ENCODE measurements at regions not wholly inside any gene's neighbourhood (a gene's known extent, or its start where the extent isn't known, plus 50 kb on each side); places are given as distances from the start of the nearest gene placed in this dataset.

DNA sequence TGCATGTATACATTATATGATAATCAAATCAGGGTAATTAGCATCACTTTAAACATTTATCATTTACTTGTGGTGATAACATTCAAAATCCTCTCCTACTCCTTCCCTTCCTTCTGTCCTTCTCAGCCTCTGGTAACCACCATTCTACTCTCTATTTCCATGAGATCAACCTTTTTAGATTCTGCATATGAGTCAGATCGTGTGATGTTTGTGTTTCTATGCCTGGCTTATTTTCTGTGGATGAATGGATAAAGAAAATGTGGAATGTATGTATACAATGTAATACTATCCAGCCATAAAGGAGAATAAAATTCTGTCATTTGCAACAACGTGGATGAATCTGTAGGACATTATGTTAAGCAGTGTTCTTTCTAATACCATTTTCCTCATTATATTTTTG lies 123.9 kb downstream of the NAA11 start:
- H4K20me1 ChIP-seq (replicated peaks; ENCODE audit: control insufficient read depth, insufficient read depth, low read length) = no peaks in the 10 kb centered on the region
- WGBS (ENCODE audit: insufficient coverage, low coverage, missing lambda C conversion rate) = 56% methylated on average over 2 of the region's 2 CpGs
- H3K4me3 ChIP-seq = no peak overlapping the region
- H3K27me3 ChIP-seq (ENCODE audit: control insufficient read depth in 2 of 2, insufficient read depth in 2 of 2, low read length in 2 of 2) = no peaks in the 10 kb centered on the region
- TF ChIP-seq HDAC6 (IDR thresholded peaks at IDR 0.05; ENCODE audit: low read depth, low read length) = no peak
- TF ChIP-seq ZNF764 (CRISPR knock-in tag; IDR thresholded peaks at IDR 0.05; ENCODE audit: low read depth) = no peak
- H3K4me2 ChIP-seq (ENCODE audit: insufficient read depth, low read length) = no peak overlapping the region
- H2AFZ ChIP-seq (ENCODE audit: low read depth, low read length) = 0 out of 2 replicates have a peak overlapping the region, but pooled peaks have one; percentile 52
- ChIA-PET CTCF (ENCODE audit: low intra/inter-chr PET ratio) (no interaction called here), POLR2A (interaction anchor here (1.4 kb wide), 1 partner anchor 8 kb away, joined by 4 read pairs; no protein-coding TSS in a partner anchor)
- 0 out of 3 replicates have a peak, but pooled peaks cover 3% of the 10 kb centered on the region for H3K36me3 ChIP-seq (ENCODE audit: control insufficient read depth, insufficient read depth, low read length)
- no peak overlapping the region for H3K9ac ChIP-seq (ENCODE audit: insufficient read depth in 1 of 2, low read depth in 2 of 2, low read length in 2 of 2)
- H3K9me1 ChIP-seq (ENCODE audit: control insufficient read depth, insufficient read depth, low read length) = no peaks in the 10 kb centered on the region
- no peaks in the 10 kb centered on the region for H3K9me3 ChIP-seq (replicated peaks; ENCODE audit: control insufficient read depth, insufficient read depth, low read depth, low read length)
- BruUV-seq (replicated peaks) = no TSS peak
- FAIRE-seq = no peak
- ATAC-seq = no peak
- no peak for DNase-seq (ENCODE audit: extremely low read depth in 1 of 4, low spot score in 3 of 4)
- intact Hi-C loops (cut with micrococcal nuclease) = no loop called here
- in situ Hi-C loops (cut with MboI) = no loop called here
- H3K27ac ChIP-seq (ENCODE audit: extremely low read depth, low read depth, low read length) = no peak overlapping the region
- H3K79me2 ChIP-seq (ENCODE audit: control insufficient read depth, insufficient read depth, low read length) = no peaks in the 10 kb centered on the region
- peaks cover 0 to 28% of the 10 kb centered on the region in 2 experiments; a peak in 3 of 5 replicates for H3K4me1 ChIP-seq (replicated peaks in 1 of 2; ENCODE audit: control insufficient read depth in 2 of 2, insufficient read depth in 2 of 2, low read length in 2 of 2)

DNA sequence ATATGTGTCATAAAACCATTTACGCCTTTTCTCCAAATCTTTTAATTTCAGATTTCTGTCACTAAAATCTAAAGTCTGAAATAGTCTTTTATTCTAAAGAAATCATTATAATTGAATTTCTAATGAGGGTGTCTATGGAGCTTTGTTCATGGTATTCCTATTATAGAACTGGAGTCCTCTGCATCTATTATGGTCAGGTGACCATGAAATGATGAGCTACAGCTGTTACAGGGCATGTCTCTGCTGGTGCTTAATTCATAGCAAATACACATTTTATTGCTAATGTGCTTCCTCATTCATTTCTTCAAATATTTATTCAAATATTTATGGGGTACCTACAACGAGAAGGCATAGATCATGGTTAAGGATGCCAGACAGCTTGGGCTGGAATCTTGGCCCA lies 126.1 kb downstream of the NAA11 start:
- peak; percentile 20; the same call in 1 of the 2 replicates for TF ChIP-seq GTF2E2 (tag; IDR thresholded peaks at IDR 0.05)
- no peak for TF ChIP-seq ZNF589 (CRISPR knock-in tag; IDR thresholded peaks at IDR 0.05; ENCODE audit: low read depth)
- Histone ChIP-seq H3K9me3 (replicated peaks; ENCODE audit: control insufficient read depth, insufficient read depth, low read depth, low read length) (no peaks in the 10 kb centered on the region), H3K79me2 (ENCODE audit: control insufficient read depth, insufficient read depth, low read length) (no peaks in the 10 kb centered on the region), H3K4me2 (ENCODE audit: insufficient read depth, low read length) (no peak overlapping the region; the same call in 1 of the 2 replicates), H4K20me1 (replicated peaks; ENCODE audit: control insufficient read depth, insufficient read depth, low read length) (no peaks in the 10 kb centered on the region), H3K4me1 (replicated peaks in 1 of 2; ENCODE audit: control insufficient read depth in 2 of 2, insufficient read depth in 2 of 2, low read length in 2 of 2) (peaks cover 0 to 28% of the 10 kb centered on the region in 2 experiments; a peak in 3 of 5 replicates), H3K9ac (ENCODE audit: insufficient read depth in 1 of 2, low read depth in 2 of 2, low read length in 2 of 2) (no peak overlapping the region), H2AFZ (ENCODE audit: low read depth, low read length) (peak overlapping the region; percentile 63), H3K36me3 (ENCODE audit: control insufficient read depth, insufficient read depth, low read length) (0 out of 3 replicates have a peak, but pooled peaks cover 2% of the 10 kb centered on the region), H3K27ac (ENCODE audit: extremely low read depth, low read depth, low read length) (no peak overlapping the region), H3K4me3 (no peak overlapping the region), H3K27me3 (ENCODE audit: control insufficient read depth in 2 of 2, insufficient read depth in 2 of 2, low read length in 2 of 2) (no peaks in the 10 kb centered on the region), H3K9me1 (ENCODE audit: control insufficient read depth, insufficient read depth, low read length) (no peaks in the 10 kb centered on the region)
- FAIRE-seq (no peak), ATAC-seq (peak; percentile 38; the same call in 1 of the 3 replicates), DNase-seq (ENCODE audit: extremely low read depth in 1 of 4, low spot score in 3 of 4) (no peak)
- 76% methylated on average over 2 of the region's 2 CpGs for WGBS (ENCODE audit: insufficient coverage, low coverage, missing lambda C conversion rate)
- BruUV-seq (replicated peaks) = no TSS peak
- in situ Hi-C loops (cut with MboI) = no loop called here
- ChIA-PET POLR2A (interaction anchor here (0.6 to 1.8 kb wide), 3 partner anchors 10 to 223 kb away, joined by 3 to 13 read pairs (median 3); no protein-coding TSS in a partner anchor), CTCF (ENCODE audit: low intra/inter-chr PET ratio) (no interaction called here)
- intact Hi-C loops (cut with micrococcal nuclease) = no loop called here

Data from K562 (cell line).